ENCODE measurements at regions not wholly inside any gene's neighbourhood (a gene's known extent, or its start where the extent isn't known, plus 50 kb on each side); places are given as distances from the start of the nearest gene placed in this dataset.

- TF ChIP-seq ZC3H10 (CRISPR knock-in tag; IDR thresholded peaks at IDR 0.05) (no peak), RARB (CRISPR knock-in tag; IDR thresholded peaks at IDR 0.05) (no peak), PATZ1 (CRISPR knock-in tag; IDR thresholded peaks at IDR 0.05; ENCODE audit: borderline replicate concordance) (no peak), ISL1 (CRISPR knock-in tag; IDR thresholded peaks at IDR 0.05) (no peak), ZFP30 (CRISPR knock-in tag; IDR thresholded peaks at IDR 0.05) (no peak), TCF4 (CRISPR knock-in tag; IDR thresholded peaks at IDR 0.05; ENCODE audit: borderline replicate concordance) (no peak), POU6F1 (CRISPR knock-in tag; IDR thresholded peaks at IDR 0.05; ENCODE audit: borderline replicate concordance, low read depth) (no peak)
- TF ChIP-seq, protein P1, sequence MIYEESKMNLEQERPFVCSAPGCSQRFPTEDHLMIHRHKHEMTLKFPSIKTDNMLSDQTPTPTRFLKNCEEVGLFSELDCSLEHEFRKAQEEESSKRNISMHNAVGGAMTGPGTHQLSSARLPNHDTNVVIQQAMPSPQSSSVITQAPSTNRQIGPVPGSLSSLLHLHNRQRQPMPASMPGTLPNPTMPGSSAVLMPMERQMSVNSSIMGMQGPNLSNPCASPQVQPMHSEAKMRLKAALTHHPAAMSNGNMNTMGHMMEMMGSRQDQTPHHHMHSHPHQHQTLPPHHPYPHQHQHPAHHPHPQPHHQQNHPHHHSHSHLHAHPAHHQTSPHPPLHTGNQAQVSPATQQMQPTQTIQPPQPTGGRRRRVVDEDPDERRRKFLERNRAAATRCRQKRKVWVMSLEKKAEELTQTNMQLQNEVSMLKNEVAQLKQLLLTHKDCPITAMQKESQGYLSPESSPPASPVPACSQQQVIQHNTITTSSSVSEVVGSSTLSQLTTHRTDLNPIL (CRISPR knock-in tag; IDR thresholded peaks at IDR 0.05; ENCODE audit: low read depth), result no peak
Observed at GRCh38 chr6:43855247-43855646, 85.2 kb downstream of the VEGFA start.
